ENCODE measurements at regions not wholly inside any gene's neighbourhood (a gene's known extent, or its start where the extent isn't known, plus 50 kb on each side); places are given as distances from the start of the nearest gene placed in this dataset.

GRCh38 chr10:84879991-84880390 is 551.6 kb downstream of the CCSER2 start:
- no peaks in the 10 kb centered on the region for H3K9me1 ChIP-seq (ENCODE audit: insufficient read depth, low read length)
- H2AFZ ChIP-seq (replicated peaks; ENCODE audit: low read length, poor library complexity) = no peak overlapping the region
- WGBS, 2 experiments (ENCODE audit: extremely low coverage in 2 of 2, insufficient read length in 1 of 2) = no CpG with 5 or more reads among the region's 2 CpGs
- ChIA-PET POLR2A (ENCODE audit: unreplicated experiment) (no interaction called here), CTCF (no interaction called here)
- no peak overlapping the region for H4K5ac ChIP-seq (ENCODE audit: low read depth, low read length)
- TF ChIP-seq RFX5 (IDR thresholded peaks at IDR 0.05; ENCODE audit: low read depth, low read length) (no peak), SMC3 (IDR thresholded peaks at IDR 0.05; ENCODE audit: low read depth, low read length) (no peak), CTCF (conservative IDR thresholded peaks at IDR 0.05; ENCODE audit: low read depth, low read length) (no peak), MAZ (IDR thresholded peaks at IDR 0.05; ENCODE audit: borderline replicate concordance, low read depth, low read length) (no peak), CEBPB (IDR thresholded peaks at IDR 0.05; ENCODE audit: low read depth, low read length) (no peak), ELK1 (IDR thresholded peaks at IDR 0.05; ENCODE audit: borderline replicate concordance, low read depth, low read length) (no peak), POLR2A (IDR thresholded peaks at IDR 0.05; ENCODE audit: low read depth, low read length) (no peak), MXI1 (IDR thresholded peaks at IDR 0.05; ENCODE audit: borderline replicate concordance, low read depth, low read length) (no peak), MAFK (IDR thresholded peaks at IDR 0.05; ENCODE audit: low read depth, low read length) (no peak), USF2 (IDR thresholded peaks at IDR 0.05; ENCODE audit: low read depth, low read length) (no peak), BHLHE40 (IDR thresholded peaks at IDR 0.05; ENCODE audit: low read depth, low read length) (no peak), FOS (IDR thresholded peaks at IDR 0.05; ENCODE audit: low read depth, low read length) (no peak), RCOR1 (IDR thresholded peaks at IDR 0.05; ENCODE audit: insufficient replicate concordance, low read length) (no peak)
- no peak overlapping the region for H2BK20ac ChIP-seq (ENCODE audit: low read depth, low read length)
- intact Hi-C loops (cut with micrococcal nuclease) = no loop called here
- in situ Hi-C loops (cut with MboI; ENCODE audit: low sequenced_read_pairs) = no loop called here
- no peak overlapping the region for H3K18ac ChIP-seq (ENCODE audit: low read depth, low read length)
- dilution Hi-C loops (cut with HindIII; ENCODE audit: low sequenced_read_pairs, unreplicated experiment) = no loop called here
- DNase-seq (no peak), ATAC-seq (ENCODE audit: low read depth) (no peak)
- no peak overlapping the region for H2BK120ac ChIP-seq (ENCODE audit: low read depth, low read length)
- no peak overlapping the region for H4K91ac ChIP-seq (ENCODE audit: insufficient read depth, low read depth, low read length)
- BruUV-seq (replicated peaks) = no TSS peak
- no peak overlapping the region for H2AK5ac ChIP-seq (ENCODE audit: low read depth, low read length)
- no peak overlapping the region for H3K27ac ChIP-seq (ENCODE audit: insufficient read depth, low read length)
- H3K14ac ChIP-seq (replicated peaks; ENCODE audit: low read depth, low read length) = no peak overlapping the region
- peaks cover 12% of the 10 kb centered on the region; the same call in 1 of the 2 replicates for H3K9me3 ChIP-seq (ENCODE audit: control insufficient read depth, insufficient read depth, low read length)
- H3K4me1 ChIP-seq (ENCODE audit: control insufficient read depth, insufficient read depth, low read length) = no peaks in the 10 kb centered on the region
- no peaks in the 10 kb centered on the region for H3K79me1 ChIP-seq (ENCODE audit: low read depth in 1 of 2, low read length in 2 of 2)
- H3K4me3 ChIP-seq (ENCODE audit: insufficient read depth, low read depth, low read length) = no peak overlapping the region
- no peak overlapping the region for H3K23ac ChIP-seq (ENCODE audit: low read depth, low read length)
- no peaks in the 10 kb centered on the region for H3K27me3 ChIP-seq (ENCODE audit: control insufficient read depth, insufficient read depth, low read length)
- no peak overlapping the region for H3K4me2 ChIP-seq (ENCODE audit: low read depth, low read length)
- no peak overlapping the region for H2BK5ac ChIP-seq (ENCODE audit: low read depth, low read length, poor library complexity, severe bottlenecking)
- no peaks in the 10 kb centered on the region for H3K36me3 ChIP-seq (ENCODE audit: control insufficient read depth, insufficient read depth, low read length)
- H3K56ac ChIP-seq (ENCODE audit: extremely low read depth, insufficient read depth, low read length) = no peak overlapping the region
- H2AK9ac ChIP-seq (replicated peaks; ENCODE audit: low read depth, low read length, poor library complexity) = no peak overlapping the region
- H3K4ac ChIP-seq (ENCODE audit: low read depth, low read length) = no peak overlapping the region
- no peak overlapping the region for H2BK15ac ChIP-seq (ENCODE audit: low read depth, low read length)
- no peak overlapping the region for H4K8ac ChIP-seq (ENCODE audit: low read depth in 2 of 2, low read length in 2 of 2)
- H3K9ac ChIP-seq (ENCODE audit: low read depth, low read length) = no peak overlapping the region
- H4K20me1 ChIP-seq (ENCODE audit: insufficient read depth, low read length) = no peaks in the 10 kb centered on the region
